ENCODE measurements at regions not wholly inside any gene's neighbourhood (a gene's known extent, or its start where the extent isn't known, plus 50 kb on each side); places are given as distances from the start of the nearest gene placed in this dataset.

- no peak overlapping the region for H3K27ac ChIP-seq (ENCODE audit: low read depth)
- H3K4me3 ChIP-seq (ENCODE audit: low read depth, low read length), result no peak overlapping the region
- no peaks in the 10 kb centered on the region for H3K36me3 ChIP-seq (ENCODE audit: insufficient read depth)
- no peak for DNase-seq (ENCODE audit: extremely low spot score)
- no peaks in the 10 kb centered on the region for H3K4me1 ChIP-seq (ENCODE audit: insufficient read depth)
These were observed 1386.2 kb upstream of the ACVR2A start for GRCh38 chr2:146458585-146458984.

GRCh38 chr2:146457221-146457620 lies 1387.6 kb upstream of the ACVR2A start:
- H3K4me3 ChIP-seq (ENCODE audit: low read depth, low read length), result no peak overlapping the region
- no peaks in the 10 kb centered on the region for H3K4me1 ChIP-seq (ENCODE audit: insufficient read depth)
- no peak overlapping the region for H3K27ac ChIP-seq (ENCODE audit: low read depth)
- 89% methylated on average over 4 of the region's 4 CpGs for WGBS
- H3K36me3 ChIP-seq (ENCODE audit: insufficient read depth), result no peaks in the 10 kb centered on the region
- no peak for DNase-seq (ENCODE audit: extremely low spot score)

GRCh38 chr2:146455325-146455724 lies 1389.5 kb upstream of the ACVR2A start:
- DNase-seq (ENCODE audit: extremely low spot score), result no peak
- Histone ChIP-seq H3K27ac (ENCODE audit: low read depth) (no peak overlapping the region), H3K4me1 (ENCODE audit: insufficient read depth) (no peaks in the 10 kb centered on the region), H3K36me3 (ENCODE audit: insufficient read depth) (no peaks in the 10 kb centered on the region), H3K4me3 (ENCODE audit: low read depth, low read length) (no peak overlapping the region)
- WGBS, result 93% methylated on average over 1 of the region's 1 CpG

DNA sequence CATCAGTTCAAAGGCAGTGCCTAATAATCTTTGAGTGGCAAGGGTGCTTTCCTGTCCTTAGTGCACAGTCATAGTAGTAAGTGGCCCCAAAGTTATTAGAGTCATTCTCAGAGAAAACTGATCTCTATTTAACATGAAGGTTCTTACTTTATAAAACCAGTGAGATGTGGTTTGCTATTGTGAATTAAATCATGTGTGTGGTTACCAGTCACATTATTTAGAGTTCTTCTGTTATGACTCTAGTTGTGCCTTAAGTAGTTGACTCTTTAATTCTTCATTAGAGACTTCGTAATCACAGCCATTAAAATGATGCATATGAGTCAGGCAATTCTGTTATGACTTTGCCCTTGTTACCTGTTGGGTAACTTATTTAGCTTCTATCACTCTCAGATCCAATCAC lies 1392.9 kb upstream of the ACVR2A start:
- no peak for DNase-seq (ENCODE audit: extremely low spot score)
- H3K4me1 ChIP-seq (ENCODE audit: insufficient read depth), result no peaks in the 10 kb centered on the region
- no peak overlapping the region for H3K27ac ChIP-seq (ENCODE audit: low read depth)
- H3K36me3 ChIP-seq (ENCODE audit: insufficient read depth), result no peaks in the 10 kb centered on the region
- H3K4me3 ChIP-seq (ENCODE audit: low read depth, low read length), result no peak overlapping the region
- WGBS, result 93% methylated on average over 1 of the region's 1 CpG

DNA sequence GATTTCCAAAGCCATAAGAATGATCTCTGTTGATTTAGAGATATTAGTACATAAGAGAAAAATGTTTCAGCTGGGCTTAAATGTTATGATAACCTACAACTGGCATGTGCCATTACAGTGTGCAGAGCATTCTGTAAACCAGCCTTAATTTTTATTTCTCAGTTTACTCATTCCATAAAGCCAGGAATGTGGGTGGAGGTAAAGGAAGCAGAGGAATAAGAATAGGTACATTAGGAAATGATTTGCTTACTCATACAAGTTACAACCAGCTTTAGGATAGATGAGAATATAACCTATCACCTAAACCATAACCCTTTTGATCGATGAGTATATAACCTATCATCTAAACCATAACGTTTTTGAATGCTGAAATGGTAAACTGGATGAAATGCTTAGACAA lies 1394.7 kb upstream of the ACVR2A start:
- WGBS, result 80% methylated on average over 2 of the region's 2 CpGs
- Histone ChIP-seq H3K4me1 (ENCODE audit: insufficient read depth) (no peaks in the 10 kb centered on the region), H3K36me3 (ENCODE audit: insufficient read depth) (no peaks in the 10 kb centered on the region), H3K27ac (ENCODE audit: low read depth) (no peak overlapping the region), H3K4me3 (ENCODE audit: low read depth, low read length) (no peak overlapping the region)
- DNase-seq (ENCODE audit: extremely low spot score), result no peak

GRCh38 chr2:146444987-146445386 lies 1399.8 kb upstream of the ACVR2A start:
- Histone ChIP-seq H3K27ac (ENCODE audit: low read depth) (no peak overlapping the region), H3K4me1 (ENCODE audit: insufficient read depth) (no peaks in the 10 kb centered on the region), H3K4me3 (ENCODE audit: low read depth, low read length) (no peak overlapping the region), H3K36me3 (ENCODE audit: insufficient read depth) (no peaks in the 10 kb centered on the region)
- DNase-seq (ENCODE audit: extremely low spot score), result no peak

DNA sequence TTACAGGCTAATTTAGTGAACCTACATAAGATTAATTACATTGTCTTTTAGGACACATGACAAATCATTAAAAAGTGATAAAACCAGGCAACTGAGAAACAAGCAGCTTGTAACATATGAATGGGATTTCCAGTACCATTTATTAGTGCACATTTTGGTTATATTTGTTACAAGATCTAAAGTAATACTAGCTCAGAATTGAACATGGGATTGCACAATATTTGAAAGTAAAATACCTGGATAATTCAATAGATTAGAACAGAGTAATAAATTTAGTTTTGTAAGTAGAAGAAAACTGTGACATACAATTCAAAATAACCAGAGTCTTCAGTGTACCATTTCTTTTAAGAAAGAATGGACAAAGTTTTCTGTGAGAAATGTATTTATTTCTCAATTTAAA lies 1400.7 kb upstream of the ACVR2A start:
- DNase-seq (ENCODE audit: extremely low spot score), result no peak
- Histone ChIP-seq H3K36me3 (ENCODE audit: insufficient read depth) (no peaks in the 10 kb centered on the region), H3K4me1 (ENCODE audit: insufficient read depth) (no peaks in the 10 kb centered on the region), H3K27ac (ENCODE audit: low read depth) (no peak overlapping the region), H3K4me3 (ENCODE audit: low read depth, low read length) (no peak overlapping the region)

GRCh38 chr2:146438246-146438645 lies 1406.6 kb upstream of the ACVR2A start:
- DNase-seq (ENCODE audit: extremely low spot score), result no peak
- Histone ChIP-seq H3K4me3 (ENCODE audit: low read depth, low read length) (no peak overlapping the region), H3K36me3 (ENCODE audit: insufficient read depth) (no peaks in the 10 kb centered on the region), H3K27ac (ENCODE audit: low read depth) (no peak overlapping the region), H3K4me1 (ENCODE audit: insufficient read depth) (no peaks in the 10 kb centered on the region)

- Histone ChIP-seq H3K36me3 (ENCODE audit: insufficient read depth) (no peaks in the 10 kb centered on the region), H3K27ac (ENCODE audit: low read depth) (no peak overlapping the region), H3K4me1 (ENCODE audit: insufficient read depth) (no peaks in the 10 kb centered on the region), H3K4me3 (ENCODE audit: low read depth, low read length) (no peak overlapping the region)
- 49% methylated on average over 2 of the region's 2 CpGs for WGBS
- DNase-seq (ENCODE audit: extremely low spot score), result no peak
These were observed 1407.1 kb upstream of the ACVR2A start for GRCh38 chr2:146437712-146438111.

- Histone ChIP-seq H3K4me3 (ENCODE audit: low read depth, low read length) (no peak overlapping the region), H3K27ac (ENCODE audit: low read depth) (no peak overlapping the region), H3K4me1 (ENCODE audit: insufficient read depth) (no peaks in the 10 kb centered on the region), H3K36me3 (ENCODE audit: insufficient read depth) (no peaks in the 10 kb centered on the region)
- 97% methylated on average over 8 of the region's 8 CpGs for WGBS
- DNase-seq (ENCODE audit: extremely low spot score), result no peak
These were observed 1411.5 kb upstream of the ACVR2A start for GRCh38 chr2:146433116-146433875.

DNA sequence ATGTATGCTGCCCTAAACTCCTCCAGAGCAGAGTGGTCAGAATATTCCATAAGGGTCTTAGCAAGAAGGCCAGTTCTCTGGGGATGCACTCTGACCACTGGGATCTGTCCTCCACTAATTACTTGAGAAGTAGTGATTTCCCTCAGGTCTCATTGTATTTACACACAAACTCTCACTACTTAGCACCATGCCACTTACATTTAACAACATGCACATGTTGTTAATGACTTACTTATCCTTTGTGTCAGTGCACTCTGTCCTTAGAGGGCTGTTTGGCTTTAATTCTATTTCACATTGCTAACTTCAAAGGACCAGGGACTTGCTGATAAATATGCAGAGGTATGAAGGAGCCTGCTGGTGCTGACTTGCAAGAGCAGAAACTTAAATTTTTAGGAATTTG lies 1415.5 kb upstream of the ACVR2A start:
- no peaks in the 10 kb centered on the region for H3K36me3 ChIP-seq (ENCODE audit: insufficient read depth)
- H3K4me1 ChIP-seq (ENCODE audit: insufficient read depth), result no peaks in the 10 kb centered on the region
- no peak for DNase-seq (ENCODE audit: extremely low spot score)
- H3K4me3 ChIP-seq (ENCODE audit: low read depth, low read length), result no peak overlapping the region
- H3K27ac ChIP-seq (ENCODE audit: low read depth), result no peak overlapping the region

DNA sequence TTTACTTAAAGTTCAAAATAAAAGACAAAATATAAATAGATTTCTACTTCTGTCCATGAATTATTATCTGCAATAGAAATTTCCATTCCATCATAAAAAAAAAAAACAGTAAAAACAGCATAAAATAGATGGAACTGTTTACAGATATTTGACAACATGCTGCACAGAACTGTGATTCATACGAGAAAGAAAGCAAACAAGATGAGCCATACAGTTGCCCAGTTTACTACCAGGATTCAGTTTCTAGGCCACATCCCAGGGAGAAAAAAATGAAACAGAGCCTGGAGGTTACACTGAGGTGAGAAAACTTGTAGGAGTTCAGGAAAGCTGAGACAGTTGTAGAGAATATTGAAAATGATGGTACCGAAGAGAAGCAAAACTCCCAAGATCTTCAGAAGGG lies 1426.9 kb upstream of the ACVR2A start:
- no peak for DNase-seq (ENCODE audit: extremely low spot score)
- no peaks in the 10 kb centered on the region for H3K4me1 ChIP-seq (ENCODE audit: insufficient read depth)
- 68% methylated on average over 2 of the region's 2 CpGs for WGBS
- H3K4me3 ChIP-seq (ENCODE audit: low read depth, low read length), result no peak overlapping the region
- H3K27ac ChIP-seq (ENCODE audit: low read depth), result no peak overlapping the region
- H3K36me3 ChIP-seq (ENCODE audit: insufficient read depth), result no peaks in the 10 kb centered on the region

DNA sequence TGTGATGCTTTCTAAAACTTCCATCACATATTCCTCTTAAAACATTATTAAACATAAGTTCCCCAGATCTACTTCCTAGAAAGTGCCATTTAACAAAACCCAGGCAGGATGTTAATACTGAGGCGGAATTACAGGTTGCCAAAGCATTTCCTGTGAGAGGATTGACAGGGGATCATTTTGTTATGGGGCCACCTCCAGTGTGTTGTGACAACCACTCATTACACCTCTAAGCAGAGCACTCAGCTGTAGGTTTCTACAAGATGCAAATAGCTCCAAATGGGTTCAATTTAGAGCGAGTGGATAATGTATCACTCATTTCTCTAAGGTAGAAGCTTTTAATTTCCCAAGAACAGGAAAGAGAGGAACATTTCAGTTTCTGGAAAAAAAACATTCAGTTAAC lies 1429.5 kb upstream of the ACVR2A start:
- no peak overlapping the region for H3K27ac ChIP-seq (ENCODE audit: low read depth)
- no peaks in the 10 kb centered on the region for H3K36me3 ChIP-seq (ENCODE audit: insufficient read depth)
- DNase-seq (ENCODE audit: extremely low spot score), result no peak
- H3K4me1 ChIP-seq (ENCODE audit: insufficient read depth), result no peaks in the 10 kb centered on the region
- no peak overlapping the region for H3K4me3 ChIP-seq (ENCODE audit: low read depth, low read length)
- WGBS, result 83% methylated on average over 2 of the region's 2 CpGs

GRCh38 chr2:146414456-146414855 lies 1430.4 kb upstream of the ACVR2A start:
- Histone ChIP-seq H3K27ac (ENCODE audit: low read depth) (no peak overlapping the region), H3K4me1 (ENCODE audit: insufficient read depth) (no peaks in the 10 kb centered on the region), H3K4me3 (ENCODE audit: low read depth, low read length) (no peak overlapping the region), H3K36me3 (ENCODE audit: insufficient read depth) (no peaks in the 10 kb centered on the region)
- no peak for DNase-seq (ENCODE audit: extremely low spot score)
- WGBS, result 71% methylated on average over 5 of the region's 5 CpGs

GRCh38 chr2:146413086-146413610 lies 1431.7 kb upstream of the ACVR2A start:
- H3K27ac ChIP-seq (ENCODE audit: low read depth), result no peak overlapping the region
- WGBS, result 96% methylated on average over 22 of the region's 22 CpGs
- no peak overlapping the region for H3K4me3 ChIP-seq (ENCODE audit: low read depth, low read length)
- DNase-seq (ENCODE audit: extremely low spot score), result no peak
- no peaks in the 10 kb centered on the region for H3K4me1 ChIP-seq (ENCODE audit: insufficient read depth)
- H3K36me3 ChIP-seq (ENCODE audit: insufficient read depth), result no peaks in the 10 kb centered on the region
